SK-N-MC (cell line): ENCODE measurements at regions not wholly inside any gene's neighbourhood (a gene's known extent, or its start where the extent isn't known, plus 50 kb on each side); places are given as distances from the start of the nearest gene placed in this dataset.

ENCODE experiments used
- DNase-seq: peaks from one replicate; pipeline ENCODE4 v3.0.0-alpha.2; 2011; ENCODE audit warnings: low read depth, low spot score
- H3K27ac ChIP-seq: fragments of 200-600 bp; sonication (generic); 2 replicates; pipeline ENCODE4 v1.5.1; 2016; ENCODE audit warnings: mixed run types
- H3K36me3 ChIP-seq: fragments of 200-600 bp; sonication (generic); 2 replicates; pipeline ENCODE4 v1.6.1; 2017; ENCODE audit warnings: antibody characterized with exemption, low read length, mixed read lengths; ENCODE audit not compliant: insufficient read depth
- H3K4me3 ChIP-seq: fragments of 200-600 bp; sonication (generic); 2 replicates; pipeline ENCODE4 v1.5.1; 2016
- H3K9ac ChIP-seq: fragments of 200-600 bp; sonication (generic); 2 replicates; pipeline ENCODE4 v1.8.0; 2017; ENCODE audit warnings: mixed run types, mixed read lengths; ENCODE audit not compliant: insufficient read length
- H3K9me3 ChIP-seq: fragments of 200-600 bp; sonication (generic); 2 replicates; pipeline ENCODE4 v1.6.1; 2017; ENCODE audit warnings: low read depth, mild to moderate bottlenecking, antibody characterized with exemption, low read length, moderate library complexity, mixed read lengths
- EZH2 ChIP-seq: fragments of 200-600 bp; sonication (generic); IDR thresholded peaks from one replicate; pipeline ENCODE4 v1.6.1; 2017; ENCODE audit warnings: antibody characterized with exemption
- FOXP2 ChIP-seq: optimal IDR thresholded peaks from 2 replicates; pipeline ENCODE3; 2011; ENCODE audit warnings: mild to moderate bottlenecking, moderate library complexity; ENCODE audit not compliant: insufficient read depth; ENCODE audit errors: extremely low read length, control extremely low read depth
- POLR2AphosphoS5 ChIP-seq: IDR thresholded peaks from 2 replicates; pipeline ENCODE4 v1.6.1; 2012; ENCODE audit warnings: mild to moderate bottlenecking, low read depth, low read length, borderline replicate concordance

DNA sequence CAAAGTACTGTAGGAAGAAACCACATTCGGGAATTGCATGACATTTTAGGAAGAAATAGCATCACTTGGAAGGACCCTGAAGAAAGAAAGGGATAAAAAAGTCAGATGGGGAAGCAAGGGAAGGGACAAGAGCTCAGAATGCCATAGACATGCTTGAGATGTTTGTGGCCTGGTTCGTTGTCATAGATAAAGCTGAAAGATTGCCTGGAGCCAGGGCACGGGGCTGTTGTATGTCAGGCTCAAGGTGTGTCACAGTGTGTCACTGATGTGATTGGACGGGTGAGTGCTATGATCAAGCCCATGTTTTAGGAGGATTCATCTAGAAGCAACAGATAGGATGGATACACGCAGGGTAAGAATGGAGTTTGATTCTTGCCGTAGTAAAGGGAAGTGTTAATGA is 216.2 kb upstream of the SOX4 start:
- H3K9me3 ChIP-seq, result no peaks in the 10 kb centered on the region
- no peak overlapping the region for H3K9ac ChIP-seq
- no peak overlapping the region for H3K27ac ChIP-seq
- no peak for DNase-seq
- no peak overlapping the region for H3K4me3 ChIP-seq
- TF ChIP-seq FOXP2 (no peak), EZH2 (no peak), POLR2AphosphoS5 (no peak)
- no peaks in the 10 kb centered on the region for H3K36me3 ChIP-seq

- Histone ChIP-seq H3K27ac (no peak overlapping the region), H3K9me3 (no peaks in the 10 kb centered on the region), H3K36me3 (no peaks in the 10 kb centered on the region), H3K9ac (no peak overlapping the region), H3K4me3 (no peak overlapping the region)
- no peak for TF ChIP-seq EZH2
- TF ChIP-seq POLR2AphosphoS5, result no peak
- no peak for DNase-seq
Observed at GRCh38 chr6:21381331-21381963, 212.1 kb upstream of the SOX4 start.

- no peak for DNase-seq
- H3K9me3 ChIP-seq, result no peaks in the 10 kb centered on the region
- H3K27ac ChIP-seq, result no peak overlapping the region
- no peaks in the 10 kb centered on the region for H3K36me3 ChIP-seq
- H3K9ac ChIP-seq, result no peak overlapping the region
- no peak overlapping the region for H3K4me3 ChIP-seq
- TF ChIP-seq EZH2 (no peak), POLR2AphosphoS5 (no peak), FOXP2 (no peak)
Observed at GRCh38 chr6:21382821-21383449, 210.6 kb upstream of the SOX4 start.

- TF ChIP-seq EZH2, result no peak
- TF ChIP-seq FOXP2, result no peak
- TF ChIP-seq POLR2AphosphoS5, result no peak
Observed at GRCh38 chr6:21383450-21384085, 210.0 kb upstream of the SOX4 start.

GRCh38 chr6:21384216-21384615 is 209.3 kb upstream of the SOX4 start:
- no peaks in the 10 kb centered on the region for H3K9me3 ChIP-seq
- H3K36me3 ChIP-seq, result no peaks in the 10 kb centered on the region
- H3K4me3 ChIP-seq, result no peak overlapping the region
- no peak for DNase-seq
- no peak overlapping the region for H3K27ac ChIP-seq
- no peak overlapping the region for H3K9ac ChIP-seq
- TF ChIP-seq FOXP2, result no peak
- TF ChIP-seq EZH2, result no peak
- TF ChIP-seq POLR2AphosphoS5, result no peak

More at GRCh38 chr6:21383450-21384085, 210.0 kb upstream of the SOX4 start:
- H3K9ac ChIP-seq, result no peak overlapping the region
- H3K9me3 ChIP-seq, result no peaks in the 10 kb centered on the region
- H3K36me3 ChIP-seq, result no peaks in the 10 kb centered on the region
- no peak overlapping the region for H3K4me3 ChIP-seq
- DNase-seq, result no peak
- H3K27ac ChIP-seq, result no peak overlapping the region

DNA sequence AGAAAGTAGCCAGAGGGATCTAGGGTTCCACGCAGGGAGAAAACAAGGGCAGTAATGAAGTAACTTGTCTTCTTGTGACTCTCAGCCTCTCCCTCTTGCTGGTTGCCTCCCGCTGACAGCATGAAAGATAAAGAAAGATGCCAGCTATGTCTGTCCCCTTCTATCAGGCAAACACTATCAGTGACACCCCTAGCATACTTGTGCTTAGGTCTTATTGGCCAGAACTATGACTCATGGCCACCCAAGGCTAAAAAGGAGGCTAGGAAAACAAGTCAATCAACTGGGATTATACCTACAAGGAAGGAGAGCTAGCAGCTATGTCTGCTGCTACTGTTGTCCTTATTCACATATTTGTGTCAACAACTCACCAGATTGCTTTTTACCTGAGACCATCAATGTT is 206.8 kb upstream of the SOX4 start:
- DNase-seq, result no peak
- no peak overlapping the region for H3K27ac ChIP-seq
- no peak overlapping the region for H3K9ac ChIP-seq

DNA sequence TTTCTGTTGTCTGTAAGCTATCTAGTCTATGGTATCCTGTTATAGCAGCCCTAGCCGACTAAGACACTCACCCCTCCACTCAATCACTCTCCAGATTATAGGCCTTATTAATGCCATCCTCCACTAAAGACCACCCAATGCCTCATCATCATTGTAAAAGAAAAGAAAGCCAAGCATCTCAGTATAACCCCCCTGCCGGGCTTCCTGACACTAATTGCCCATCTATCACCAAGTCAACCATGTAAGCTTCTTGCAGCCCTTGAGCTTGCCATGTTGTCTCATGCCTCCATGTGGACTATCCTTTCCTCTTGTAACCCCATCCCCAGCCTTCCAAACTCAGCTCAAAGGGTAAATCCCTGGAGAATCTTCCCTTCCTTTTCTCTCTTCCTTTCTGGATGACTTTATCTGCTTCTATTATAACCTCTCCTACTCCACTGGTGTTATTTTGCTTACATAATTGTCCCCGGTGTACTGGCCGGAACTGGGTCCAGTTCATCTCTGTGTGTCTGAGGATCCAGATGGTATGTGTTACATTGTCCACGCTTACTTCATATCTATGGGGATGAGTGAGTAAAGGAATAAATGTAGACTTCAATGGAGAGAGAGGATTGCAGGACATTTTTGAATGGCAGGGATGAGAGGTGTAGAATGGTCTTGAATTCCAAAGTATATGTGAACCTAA is 202.9 kb upstream of the SOX4 start:
- H3K4me3 ChIP-seq, result no peak overlapping the region
- no peak overlapping the region for H3K9ac ChIP-seq
- TF ChIP-seq POLR2AphosphoS5 (no peak), EZH2 (no peak), FOXP2 (no peak)
- H3K27ac ChIP-seq, result no peak overlapping the region
- H3K36me3 ChIP-seq, result no peaks in the 10 kb centered on the region
- no peaks in the 10 kb centered on the region for H3K9me3 ChIP-seq
- DNase-seq, result no peak

More for the DNA sequence above, 206.8 kb upstream of the SOX4 start:
- no peak overlapping the region for H3K4me3 ChIP-seq
- H3K36me3 ChIP-seq, result no peaks in the 10 kb centered on the region
- TF ChIP-seq POLR2AphosphoS5 (no peak), FOXP2 (no peak), EZH2 (no peak)
- H3K9me3 ChIP-seq, result no peaks in the 10 kb centered on the region

DNA sequence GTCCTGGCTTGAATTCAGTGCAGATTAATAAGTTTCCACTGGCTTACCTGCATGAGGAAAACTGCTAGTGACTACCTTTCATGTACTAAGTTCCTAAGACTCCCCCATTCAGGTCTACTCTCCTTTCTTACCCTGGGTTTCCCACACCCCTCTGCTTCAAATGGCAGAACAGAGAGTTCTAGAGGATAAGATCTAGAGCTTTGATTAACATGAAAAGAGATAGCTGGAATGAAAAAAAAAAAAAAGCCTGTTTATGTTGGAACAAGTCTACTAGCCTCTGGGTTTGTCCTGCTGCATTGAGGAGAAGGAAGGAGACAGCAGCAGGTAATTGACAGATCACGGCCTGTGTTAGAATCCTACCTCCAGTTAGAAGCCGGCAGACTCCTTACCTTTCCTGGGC is 201.4 kb upstream of the SOX4 start:
- DNase-seq, result no peak
- H3K36me3 ChIP-seq, result no peaks in the 10 kb centered on the region
- TF ChIP-seq FOXP2 (no peak), EZH2 (no peak), POLR2AphosphoS5 (no peak)
- no peaks in the 10 kb centered on the region for H3K9me3 ChIP-seq
- no peak overlapping the region for H3K9ac ChIP-seq
- no peak overlapping the region for H3K4me3 ChIP-seq
- H3K27ac ChIP-seq, result no peak overlapping the region
